ENCODE measurements at regions not wholly inside any gene's neighbourhood (a gene's known extent, or its start where the extent isn't known, plus 50 kb on each side); places are given as distances from the start of the nearest gene placed in this dataset.

DNA sequence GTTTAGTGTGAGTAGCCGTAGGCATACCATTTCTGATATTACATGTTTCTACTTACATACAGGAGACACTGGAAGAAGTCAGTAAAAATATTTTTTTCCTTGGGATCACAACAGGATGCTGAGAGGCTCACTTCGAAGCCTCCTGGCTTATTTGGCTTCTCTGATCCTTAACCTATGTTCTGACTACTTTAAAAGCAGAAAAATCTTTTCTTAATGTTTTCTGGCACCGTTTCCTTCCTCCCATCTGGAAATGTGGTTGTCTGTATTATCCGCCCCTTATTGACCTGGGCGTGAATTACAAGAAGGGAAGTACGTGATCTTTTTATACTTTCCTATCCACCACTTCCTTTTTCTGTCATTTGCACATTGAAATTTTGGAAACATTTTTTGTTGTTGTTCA is 379.6 kb downstream of the COL12A1 start:
- TF ChIP-seq, protein P1, sequence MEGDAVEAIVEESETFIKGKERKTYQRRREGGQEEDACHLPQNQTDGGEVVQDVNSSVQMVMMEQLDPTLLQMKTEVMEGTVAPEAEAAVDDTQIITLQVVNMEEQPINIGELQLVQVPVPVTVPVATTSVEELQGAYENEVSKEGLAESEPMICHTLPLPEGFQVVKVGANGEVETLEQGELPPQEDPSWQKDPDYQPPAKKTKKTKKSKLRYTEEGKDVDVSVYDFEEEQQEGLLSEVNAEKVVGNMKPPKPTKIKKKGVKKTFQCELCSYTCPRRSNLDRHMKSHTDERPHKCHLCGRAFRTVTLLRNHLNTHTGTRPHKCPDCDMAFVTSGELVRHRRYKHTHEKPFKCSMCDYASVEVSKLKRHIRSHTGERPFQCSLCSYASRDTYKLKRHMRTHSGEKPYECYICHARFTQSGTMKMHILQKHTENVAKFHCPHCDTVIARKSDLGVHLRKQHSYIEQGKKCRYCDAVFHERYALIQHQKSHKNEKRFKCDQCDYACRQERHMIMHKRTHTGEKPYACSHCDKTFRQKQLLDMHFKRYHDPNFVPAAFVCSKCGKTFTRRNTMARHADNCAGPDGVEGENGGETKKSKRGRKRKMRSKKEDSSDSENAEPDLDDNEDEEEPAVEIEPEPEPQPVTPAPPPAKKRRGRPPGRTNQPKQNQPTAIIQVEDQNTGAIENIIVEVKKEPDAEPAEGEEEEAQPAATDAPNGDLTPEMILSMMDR (conservative IDR thresholded peaks at IDR 0.05; ENCODE audit: low read depth): no peak
- POLR2A ChIA-PET (ENCODE audit: low non-redundant PET): no interaction called here
- H3K27ac ChIP-seq: no peak overlapping the region
- CTCF ChIA-PET: no interaction called here
- DNase-seq (ENCODE audit: low spot score): no peak

DNA sequence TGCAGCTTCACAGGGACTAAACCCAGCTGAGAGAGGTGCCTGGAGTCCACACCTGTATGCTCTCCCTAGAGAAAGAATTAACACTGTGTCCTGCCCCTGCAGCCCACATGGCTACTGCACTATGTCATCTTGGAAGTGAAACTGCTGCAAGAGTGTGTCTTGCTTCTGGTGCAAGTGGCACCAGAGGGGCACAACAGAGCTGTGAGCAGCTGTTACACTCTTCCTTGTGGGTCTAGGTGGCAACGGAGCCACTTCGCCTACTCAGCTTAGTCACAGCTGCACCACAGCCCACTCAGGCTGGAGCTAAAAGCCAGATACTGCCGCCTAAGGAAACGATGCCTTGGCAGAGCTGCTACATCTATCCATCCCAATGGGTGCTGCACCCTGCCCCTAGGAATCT is 391.4 kb downstream of the COL12A1 start:
- POLR2A ChIA-PET (ENCODE audit: low non-redundant PET): no interaction called here
- no peak for DNase-seq (ENCODE audit: low spot score)
- no peak overlapping the region for H3K27ac ChIP-seq
- CTCF ChIA-PET: interaction anchor here (0.5 kb wide), 1 partner anchor 345 kb away, joined by 3 read pairs; no protein-coding TSS in a partner anchor
- TF ChIP-seq, protein P1 (conservative IDR thresholded peaks at IDR 0.05; ENCODE audit: low read depth): no peak

DNA sequence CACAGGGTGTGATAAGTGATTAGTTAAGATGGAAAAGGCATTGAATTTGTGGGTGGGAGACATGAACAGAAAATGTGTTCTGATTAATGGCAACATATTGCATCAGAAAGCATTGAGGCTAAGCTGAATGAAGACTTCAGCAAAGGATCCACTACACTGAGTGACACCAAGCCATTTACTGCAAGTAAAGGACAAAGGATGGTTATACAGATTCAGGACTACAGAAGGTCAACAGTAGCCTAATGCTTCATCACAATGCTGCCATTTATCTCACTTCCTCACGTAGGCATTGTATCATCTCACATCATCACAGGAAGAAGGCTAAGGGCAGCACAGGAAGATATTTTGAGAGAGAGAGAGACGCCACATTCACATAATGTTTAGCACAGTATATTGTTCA is 398.2 kb downstream of the COL12A1 start:
- no peak for DNase-seq (ENCODE audit: low spot score)
- CTCF ChIA-PET: no interaction called here
- TF ChIP-seq, protein P1 (conservative IDR thresholded peaks at IDR 0.05; ENCODE audit: low read depth): no peak
- no peak overlapping the region for H3K27ac ChIP-seq
- POLR2A ChIA-PET (ENCODE audit: low non-redundant PET): no interaction called here

DNA sequence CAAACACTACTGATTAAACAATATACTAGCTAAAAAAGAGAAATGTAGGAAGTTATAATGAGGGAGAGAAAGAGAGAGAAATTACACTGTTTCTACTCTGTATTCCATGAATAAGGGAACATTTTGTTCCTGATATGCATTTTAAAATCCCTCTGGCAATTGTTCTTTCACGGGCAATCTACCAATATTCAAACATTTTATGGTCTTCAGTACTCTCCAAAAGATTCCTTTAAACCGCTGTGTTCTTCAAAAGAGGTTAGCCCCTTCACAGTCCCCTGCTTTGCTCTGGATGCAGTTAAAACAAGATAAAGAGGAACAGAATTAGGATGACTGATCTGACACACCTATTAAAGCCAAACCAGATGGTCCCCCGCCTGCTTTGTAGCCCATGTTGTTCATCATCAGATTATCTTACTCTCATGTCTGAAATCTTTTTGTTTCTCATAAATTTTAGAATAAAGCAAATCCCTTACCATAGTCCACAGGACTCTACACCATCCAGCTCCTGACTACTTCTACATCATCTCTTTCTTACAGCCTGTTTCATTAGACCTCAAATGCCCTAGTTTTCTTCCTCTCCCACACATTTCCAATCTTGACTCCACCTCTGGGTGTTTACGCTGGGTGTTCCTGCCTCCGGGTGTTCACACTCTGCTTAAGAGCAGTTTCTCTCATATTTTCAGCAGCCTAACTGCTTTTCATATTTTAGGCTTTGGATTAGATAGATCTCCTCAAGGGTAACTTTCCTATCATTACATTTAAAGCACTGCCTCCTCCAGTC is 399.7 kb downstream of the COL12A1 start:
- no peak for DNase-seq (ENCODE audit: low spot score)
- ChIA-PET POLR2A (ENCODE audit: low non-redundant PET) (no interaction called here), CTCF (interaction anchor here (0.5 kb wide), 1 partner anchor 550 kb away, joined by 3 read pairs; no protein-coding TSS in a partner anchor)
- TF ChIP-seq, protein P1 (conservative IDR thresholded peaks at IDR 0.05; ENCODE audit: low read depth): no peak
- no peak overlapping the region for H3K27ac ChIP-seq

DNA sequence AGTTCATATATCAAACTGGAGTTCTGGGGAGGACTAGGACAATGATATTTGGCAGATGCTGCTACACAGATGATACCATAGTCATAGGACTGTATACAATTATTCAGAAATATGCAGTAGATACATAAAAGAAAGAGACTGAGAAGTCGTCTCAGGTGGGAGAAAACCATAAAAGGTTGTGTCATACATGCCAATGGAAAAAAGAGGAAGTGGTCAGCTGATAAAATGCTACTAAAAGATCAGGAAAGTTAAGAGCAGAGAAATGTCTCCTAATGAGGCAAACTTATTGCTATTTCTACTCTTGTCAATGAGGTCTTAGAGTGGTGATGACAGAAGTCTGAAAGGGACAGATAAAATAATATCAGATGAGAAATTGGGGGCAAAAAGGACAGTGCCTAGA is 407.6 kb downstream of the COL12A1 start:
- no peak overlapping the region for H3K27ac ChIP-seq
- TF ChIP-seq, protein P1 (conservative IDR thresholded peaks at IDR 0.05; ENCODE audit: low read depth): no peak
- CTCF ChIA-PET: no interaction called here
- no peak for DNase-seq (ENCODE audit: low spot score)
- POLR2A ChIA-PET (ENCODE audit: low non-redundant PET): no interaction called here

DNA sequence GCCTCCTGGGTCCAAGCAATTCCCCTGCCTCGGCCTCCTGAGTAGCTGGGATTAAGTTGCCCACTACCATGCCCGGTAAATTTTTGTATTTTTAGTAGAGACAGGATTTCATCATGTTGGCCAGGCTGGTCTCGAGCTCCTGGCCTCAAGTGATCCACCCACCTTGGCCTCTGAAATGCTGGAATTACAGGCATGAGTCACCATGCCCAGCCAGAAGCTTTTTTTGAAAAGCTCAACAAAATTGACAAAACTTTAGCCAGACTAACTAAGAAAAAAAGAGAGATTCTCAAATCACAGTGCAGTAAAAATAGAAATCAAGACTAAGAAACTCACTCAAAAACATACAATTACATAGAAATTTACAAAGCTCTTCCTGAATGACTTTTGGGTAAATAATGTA is 420.6 kb downstream of the COL12A1 start:
- POLR2A ChIA-PET (ENCODE audit: low non-redundant PET): no interaction called here
- DNase-seq (ENCODE audit: low spot score): no peak
- TF ChIP-seq, protein P1 (conservative IDR thresholded peaks at IDR 0.05; ENCODE audit: low read depth): no peak
- H3K27ac ChIP-seq: no peak overlapping the region
- CTCF ChIA-PET: no interaction called here
